Osteoblast (primary cell): ENCODE measurements at regions not wholly inside any gene's neighbourhood (a gene's known extent, or its start where the extent isn't known, plus 50 kb on each side); places are given as distances from the start of the nearest gene placed in this dataset.

Source experiments
- DNase-seq: peaks from one replicate; pipeline ENCODE4 v3.0.0; 2011; ENCODE audit warnings: low spot score, mixed read lengths; ENCODE audit not compliant: insufficient read length; ENCODE audit errors: missing footprints
- H2AFZ ChIP-seq: 2 replicates; pipeline ENCODE4 v1.6.0; 2011; ENCODE audit warnings: mild to moderate bottlenecking, low read length
- H3K27ac ChIP-seq: 2 replicates; pipeline ENCODE4 v1.5.1; 2011; ENCODE audit warnings: mild to moderate bottlenecking, low read depth, low read length, moderate library complexity
- H3K27me3 ChIP-seq: 2 replicates; pipeline ENCODE4 v1.6.0; 2012; ENCODE audit warnings: mild to moderate bottlenecking, control low read depth, inconsistent platforms, low read length, moderate library complexity; ENCODE audit not compliant: insufficient read depth
- H3K36me3 ChIP-seq: 2 replicates; pipeline ENCODE4 v1.5.1; 2011; ENCODE audit warnings: mild to moderate bottlenecking, low read length, control low read depth, moderate library complexity; ENCODE audit not compliant: insufficient read depth
- H3K4me1 ChIP-seq: 2 replicates; pipeline ENCODE4 v1.5.1; 2011; ENCODE audit warnings: mild to moderate bottlenecking, low read length, control low read depth, moderate library complexity; ENCODE audit not compliant: insufficient read depth
- H3K4me2 ChIP-seq: 2 replicates; pipeline ENCODE4 v1.6.0; 2011; ENCODE audit warnings: mild to moderate bottlenecking, low read length; ENCODE audit not compliant: insufficient read depth
- H3K4me3 ChIP-seq: fragments of 200-600 bp; sonication (generic); 3 replicates; pipeline ENCODE4 v1.5.1; 2012; ENCODE audit warnings: mild to moderate bottlenecking, low read length, inconsistent platforms; ENCODE audit not compliant: insufficient read depth
- H3K79me2 ChIP-seq: 2 replicates; pipeline ENCODE4 v1.6.0; 2012; ENCODE audit warnings: mild to moderate bottlenecking, low read length, control low read depth, inconsistent platforms; ENCODE audit not compliant: insufficient read depth
- H3K9me3 ChIP-seq: 2 replicates; pipeline ENCODE4 v1.5.1; 2011; ENCODE audit warnings: low read depth, low read length, control low read depth
- H4K20me1 ChIP-seq: 2 replicates; pipeline ENCODE4 v1.6.0; 2012; ENCODE audit warnings: mild to moderate bottlenecking, low read length, control low read depth; ENCODE audit not compliant: insufficient read depth
- TF ChIP-seq, protein P1 (sequence below): IDR thresholded peaks from 2 replicates; pipeline ENCODE4 v1.5.1; 2011; ENCODE audit warnings: mild to moderate bottlenecking, low read depth, low read length, moderate library complexity; ENCODE audit errors: extremely low read depth

DNA sequence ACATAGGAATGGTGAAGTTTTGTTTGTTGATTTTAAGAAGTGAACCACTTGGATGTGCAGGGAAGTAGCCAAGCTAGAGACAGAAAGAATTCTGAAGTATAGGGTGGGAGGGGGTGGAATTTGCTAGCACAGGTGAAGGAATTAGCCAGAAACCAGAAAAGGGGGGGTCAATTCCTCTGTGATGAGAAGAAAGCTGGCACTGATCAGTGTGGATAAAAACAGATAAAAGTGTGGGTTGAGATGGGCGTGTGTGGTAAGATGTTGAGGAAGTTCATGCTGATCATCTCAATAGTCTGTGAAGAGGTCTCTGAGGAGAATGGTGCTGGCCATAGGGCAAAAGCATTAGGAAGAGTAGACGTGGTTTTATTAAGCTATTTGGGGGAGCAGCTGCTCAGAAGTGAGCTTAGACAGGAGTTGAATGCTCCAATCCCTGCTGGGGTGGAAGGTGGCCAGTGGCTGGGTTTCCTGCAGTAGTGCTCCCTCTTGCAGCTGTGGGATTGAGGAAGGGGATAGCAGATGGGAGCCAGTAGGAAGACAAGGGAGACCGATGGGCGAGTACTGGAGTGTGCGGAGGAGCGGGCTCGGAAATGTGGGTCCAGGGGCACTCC is 88.7 kb upstream of the ELL2 start:
- H3K27ac ChIP-seq = peak overlapping the region; percentile 57
- H3K4me3 ChIP-seq = no peak overlapping the region

DNA sequence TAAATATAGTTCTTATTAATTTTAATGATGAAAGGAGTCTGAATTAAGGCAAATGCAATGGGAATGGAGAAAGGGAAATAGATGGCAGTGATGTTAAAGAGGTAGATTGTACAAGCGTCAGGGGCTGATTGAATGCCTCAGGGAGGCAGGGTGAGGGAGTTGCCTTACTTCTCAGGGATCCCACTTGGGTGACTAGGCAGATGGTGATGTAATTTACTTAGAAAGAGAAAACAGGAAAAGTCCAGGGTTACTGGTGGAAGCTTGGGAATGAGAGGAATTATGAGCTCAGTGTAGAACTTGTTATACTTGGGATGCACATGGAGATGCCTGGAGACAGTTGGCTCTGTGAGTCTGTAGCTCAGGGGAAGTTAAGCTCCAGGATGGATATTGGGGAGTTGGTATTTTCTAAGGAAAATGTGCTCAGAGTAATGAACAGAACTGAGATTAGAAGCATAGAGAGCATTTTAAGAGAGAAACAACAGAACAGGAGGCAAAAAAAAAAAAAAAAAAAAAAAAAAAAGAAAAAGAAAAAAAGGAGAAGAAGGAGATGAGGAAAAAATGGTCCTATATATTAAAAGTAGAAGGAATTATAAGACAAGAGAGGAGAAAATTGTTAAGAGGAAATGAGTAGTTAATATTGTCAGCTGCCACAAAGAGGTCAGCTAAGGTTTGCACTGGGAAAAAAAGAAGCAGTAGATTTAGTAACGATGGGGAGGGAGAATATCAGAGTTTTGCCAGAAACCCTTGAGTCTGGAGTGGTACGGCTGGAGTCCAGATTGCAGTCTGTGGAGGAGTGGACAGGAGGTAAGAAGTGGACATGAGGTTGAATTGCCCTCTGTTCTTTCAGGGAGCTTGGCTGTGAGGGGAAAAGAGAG is 88.0 kb upstream of the ELL2 start:
- Histone ChIP-seq H3K4me2 (peak overlapping the region; percentile 42), H3K27me3 (no peaks in the 10 kb centered on the region), H3K9me3 (no peaks in the 10 kb centered on the region), H4K20me1 (no peaks in the 10 kb centered on the region), H3K27ac (peak overlapping the region; percentile 57), H3K36me3 (no peaks in the 10 kb centered on the region), H2AFZ (peak overlapping the region; percentile 58), H3K4me1 (peaks cover 18% of the 10 kb centered on the region), H3K4me3 (no peak overlapping the region), H3K79me2 (no peaks in the 10 kb centered on the region)
- TF ChIP-seq, protein P1, sequence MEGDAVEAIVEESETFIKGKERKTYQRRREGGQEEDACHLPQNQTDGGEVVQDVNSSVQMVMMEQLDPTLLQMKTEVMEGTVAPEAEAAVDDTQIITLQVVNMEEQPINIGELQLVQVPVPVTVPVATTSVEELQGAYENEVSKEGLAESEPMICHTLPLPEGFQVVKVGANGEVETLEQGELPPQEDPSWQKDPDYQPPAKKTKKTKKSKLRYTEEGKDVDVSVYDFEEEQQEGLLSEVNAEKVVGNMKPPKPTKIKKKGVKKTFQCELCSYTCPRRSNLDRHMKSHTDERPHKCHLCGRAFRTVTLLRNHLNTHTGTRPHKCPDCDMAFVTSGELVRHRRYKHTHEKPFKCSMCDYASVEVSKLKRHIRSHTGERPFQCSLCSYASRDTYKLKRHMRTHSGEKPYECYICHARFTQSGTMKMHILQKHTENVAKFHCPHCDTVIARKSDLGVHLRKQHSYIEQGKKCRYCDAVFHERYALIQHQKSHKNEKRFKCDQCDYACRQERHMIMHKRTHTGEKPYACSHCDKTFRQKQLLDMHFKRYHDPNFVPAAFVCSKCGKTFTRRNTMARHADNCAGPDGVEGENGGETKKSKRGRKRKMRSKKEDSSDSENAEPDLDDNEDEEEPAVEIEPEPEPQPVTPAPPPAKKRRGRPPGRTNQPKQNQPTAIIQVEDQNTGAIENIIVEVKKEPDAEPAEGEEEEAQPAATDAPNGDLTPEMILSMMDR = no peak
- peak; percentile 54 for DNase-seq

More for the DNA sequence above, 88.7 kb upstream of the ELL2 start:
- H4K20me1 ChIP-seq = no peaks in the 10 kb centered on the region
- H3K4me1 ChIP-seq = peaks cover 18% of the 10 kb centered on the region
- peak overlapping the region; percentile 42 for H3K4me2 ChIP-seq
- DNase-seq = no peak
- H3K9me3 ChIP-seq = no peaks in the 10 kb centered on the region
- no peaks in the 10 kb centered on the region for H3K36me3 ChIP-seq
- no peaks in the 10 kb centered on the region for H3K27me3 ChIP-seq
- TF ChIP-seq, protein P1 = no peak
- peak overlapping the region; percentile 58 for H2AFZ ChIP-seq
- H3K79me2 ChIP-seq = no peaks in the 10 kb centered on the region

DNA sequence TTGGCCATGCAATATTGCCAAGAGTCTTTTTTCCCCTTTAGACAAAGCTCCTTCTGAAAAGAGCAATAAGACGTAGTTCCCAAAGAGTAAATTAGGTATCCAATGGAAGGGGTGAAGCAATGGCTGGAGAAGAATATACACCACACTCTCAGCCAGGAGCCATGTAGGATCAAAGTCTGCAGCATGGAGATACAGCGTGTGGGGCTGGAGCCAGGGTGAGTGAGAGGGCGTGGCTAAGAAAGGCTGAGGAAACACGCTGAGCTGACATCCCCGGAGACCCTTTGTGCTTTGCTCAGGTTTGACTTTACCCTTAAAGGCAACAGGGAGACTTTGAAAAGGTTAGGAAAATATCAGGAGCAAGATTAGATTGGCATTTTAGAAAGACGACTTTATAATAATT is 87.1 kb upstream of the ELL2 start:
- H2AFZ ChIP-seq = no peak overlapping the region
- H3K79me2 ChIP-seq = no peaks in the 10 kb centered on the region
- H3K27ac ChIP-seq = no peak overlapping the region
- H3K36me3 ChIP-seq = no peaks in the 10 kb centered on the region
- no peaks in the 10 kb centered on the region for H3K27me3 ChIP-seq
- H4K20me1 ChIP-seq = no peaks in the 10 kb centered on the region
- H3K9me3 ChIP-seq = no peaks in the 10 kb centered on the region
- H3K4me1 ChIP-seq = peaks cover 18% of the 10 kb centered on the region
- H3K4me2 ChIP-seq = no peak overlapping the region
- TF ChIP-seq, protein P1 = no peak
- no peak for DNase-seq
- H3K4me3 ChIP-seq = no peak overlapping the region

DNA sequence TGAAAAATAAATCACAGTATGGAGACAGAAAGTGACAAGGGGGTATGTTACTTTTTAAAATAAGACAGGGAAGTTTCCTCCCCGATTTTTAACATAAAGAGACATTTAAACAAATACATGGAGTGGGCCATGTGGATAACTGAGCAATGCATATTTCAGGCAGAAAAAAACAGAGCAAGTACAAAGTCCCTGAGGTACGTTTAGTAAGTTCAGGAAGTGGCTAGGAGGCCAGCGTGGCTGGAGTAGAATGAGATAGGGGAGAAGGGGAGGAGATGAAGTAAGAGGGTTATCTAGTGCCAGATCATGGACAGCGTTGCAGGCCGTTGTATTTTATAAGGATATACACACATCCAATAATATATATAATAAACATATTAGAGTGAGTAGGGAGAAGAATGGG is 84.2 kb upstream of the ELL2 start:
- Histone ChIP-seq H3K27ac (no peak overlapping the region), H3K9me3 (no peaks in the 10 kb centered on the region), H3K79me2 (no peaks in the 10 kb centered on the region), H3K4me3 (no peak overlapping the region), H3K4me1 (peaks cover 18% of the 10 kb centered on the region), H3K4me2 (no peak overlapping the region), H2AFZ (no peak overlapping the region), H4K20me1 (no peaks in the 10 kb centered on the region), H3K27me3 (no peaks in the 10 kb centered on the region), H3K36me3 (no peaks in the 10 kb centered on the region)
- no peak for DNase-seq
- TF ChIP-seq, protein P1 = no peak
